ENCODE measurements at regions not wholly inside any gene's neighbourhood (a gene's known extent, or its start where the extent isn't known, plus 50 kb on each side); places are given as distances from the start of the nearest gene placed in this dataset.

GRCh38 chr14:49993565-49993964, 100.7 kb downstream of the ARF6 start:
- Mint-ChIP-seq H3K4me1 (ENCODE audit: low read depth) (peaks cover 37% of the 10 kb centered on the region), H3K36me3 (ENCODE audit: low read depth) (no peaks in the 10 kb centered on the region), H3K9me3 (ENCODE audit: low read depth) (no peaks in the 10 kb centered on the region), H3K27me3 (ENCODE audit: low read depth) (no peaks in the 10 kb centered on the region), H3K27ac (ENCODE audit: unreplicated experiment) (no peak overlapping the region), H3K4me3 (ENCODE audit: unreplicated experiment) (no peak overlapping the region)
- DNase-seq (ENCODE audit: low spot score) = no peak
- TF ChIP-seq, protein P1, sequence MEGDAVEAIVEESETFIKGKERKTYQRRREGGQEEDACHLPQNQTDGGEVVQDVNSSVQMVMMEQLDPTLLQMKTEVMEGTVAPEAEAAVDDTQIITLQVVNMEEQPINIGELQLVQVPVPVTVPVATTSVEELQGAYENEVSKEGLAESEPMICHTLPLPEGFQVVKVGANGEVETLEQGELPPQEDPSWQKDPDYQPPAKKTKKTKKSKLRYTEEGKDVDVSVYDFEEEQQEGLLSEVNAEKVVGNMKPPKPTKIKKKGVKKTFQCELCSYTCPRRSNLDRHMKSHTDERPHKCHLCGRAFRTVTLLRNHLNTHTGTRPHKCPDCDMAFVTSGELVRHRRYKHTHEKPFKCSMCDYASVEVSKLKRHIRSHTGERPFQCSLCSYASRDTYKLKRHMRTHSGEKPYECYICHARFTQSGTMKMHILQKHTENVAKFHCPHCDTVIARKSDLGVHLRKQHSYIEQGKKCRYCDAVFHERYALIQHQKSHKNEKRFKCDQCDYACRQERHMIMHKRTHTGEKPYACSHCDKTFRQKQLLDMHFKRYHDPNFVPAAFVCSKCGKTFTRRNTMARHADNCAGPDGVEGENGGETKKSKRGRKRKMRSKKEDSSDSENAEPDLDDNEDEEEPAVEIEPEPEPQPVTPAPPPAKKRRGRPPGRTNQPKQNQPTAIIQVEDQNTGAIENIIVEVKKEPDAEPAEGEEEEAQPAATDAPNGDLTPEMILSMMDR (IDR thresholded peaks at IDR 0.05) = no peak

DNA sequence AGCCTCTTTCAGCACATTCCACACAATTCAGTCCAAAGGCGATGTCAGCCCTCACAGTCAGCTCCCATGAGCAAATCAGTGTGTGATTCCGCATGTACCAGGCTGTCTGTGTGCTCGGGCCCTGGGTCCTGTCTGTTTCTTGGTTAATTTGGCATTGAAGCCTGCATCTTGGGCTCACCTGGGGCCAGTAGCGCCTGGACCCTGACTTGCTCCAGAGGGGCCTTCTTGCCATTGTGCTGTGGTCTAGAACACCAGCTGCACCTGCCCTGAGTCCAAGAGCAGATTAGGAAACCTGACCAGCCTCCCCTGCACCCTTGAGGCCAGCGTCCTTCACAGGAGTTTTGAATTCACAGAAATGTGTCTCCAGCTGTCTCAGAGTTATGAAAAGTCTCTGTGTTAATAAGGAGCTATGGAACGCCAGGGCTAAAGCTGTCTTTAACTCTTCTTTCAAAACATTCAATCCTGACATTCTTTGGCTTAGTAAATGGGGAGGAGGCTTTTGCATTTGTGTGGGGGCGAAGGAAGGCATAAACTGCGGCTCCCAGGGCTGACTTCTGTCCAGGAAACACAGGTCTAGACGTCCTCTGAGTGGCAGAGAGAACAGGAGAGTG, 102.2 kb downstream of the ARF6 start:
- TF ChIP-seq, protein P1 (IDR thresholded peaks at IDR 0.05) = no peak
- H3K36me3 Mint-ChIP-seq (ENCODE audit: low read depth) = no peaks in the 10 kb centered on the region
- no peak overlapping the region for H3K4me3 Mint-ChIP-seq (ENCODE audit: unreplicated experiment)
- H3K27ac Mint-ChIP-seq (ENCODE audit: unreplicated experiment) = peak overlapping the region; percentile 90
- DNase-seq (ENCODE audit: low spot score) = no peak
- peaks cover 51% of the 10 kb centered on the region for H3K4me1 Mint-ChIP-seq (ENCODE audit: low read depth)
- no peaks in the 10 kb centered on the region for H3K9me3 Mint-ChIP-seq (ENCODE audit: low read depth)
- no peaks in the 10 kb centered on the region for H3K27me3 Mint-ChIP-seq (ENCODE audit: low read depth)

- H3K4me1 Mint-ChIP-seq (ENCODE audit: low read depth) = peaks cover 74% of the 10 kb centered on the region
- no peak overlapping the region for H3K27ac Mint-ChIP-seq (ENCODE audit: unreplicated experiment)
Observed at GRCh38 chr14:49997991-49998390, 105.1 kb downstream of the ARF6 start.

DNA sequence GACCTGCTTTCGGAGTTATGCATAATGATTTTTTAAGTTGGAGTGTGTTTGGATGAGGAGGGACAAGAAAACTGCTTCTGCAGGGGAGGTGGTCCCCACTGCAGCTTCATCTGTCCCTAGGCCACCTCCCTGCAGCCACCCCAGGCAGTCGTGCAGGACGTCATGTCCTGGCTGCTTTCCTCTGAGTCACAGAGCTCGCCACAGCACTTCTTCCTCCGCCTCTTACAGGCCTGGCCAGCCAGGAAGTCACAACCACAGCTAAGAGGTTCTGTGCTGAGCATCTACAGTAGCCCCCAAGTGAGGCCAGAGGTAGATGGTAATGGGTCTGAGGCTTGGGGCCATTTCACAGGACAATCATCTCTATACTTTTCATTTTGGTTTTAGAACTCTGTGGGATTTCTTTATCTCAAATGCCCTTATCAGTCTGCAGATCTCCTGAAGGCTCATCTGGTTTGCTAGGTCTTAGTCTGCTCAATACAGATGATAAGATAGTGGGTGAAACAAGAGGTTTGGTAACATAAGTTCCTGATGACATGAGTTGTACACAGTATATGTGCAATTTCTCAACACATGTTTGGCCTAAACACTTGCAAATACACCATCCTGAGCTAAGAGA, 106.4 kb downstream of the ARF6 start:
- DNase-seq (ENCODE audit: low spot score) = no peak
- H3K4me1 Mint-ChIP-seq (ENCODE audit: low read depth) = peaks cover 78% of the 10 kb centered on the region
- TF ChIP-seq, protein P1 (IDR thresholded peaks at IDR 0.05) = no peak
- no peaks in the 10 kb centered on the region for H3K9me3 Mint-ChIP-seq (ENCODE audit: low read depth)
- no peaks in the 10 kb centered on the region for H3K36me3 Mint-ChIP-seq (ENCODE audit: low read depth)
- no peaks in the 10 kb centered on the region for H3K27me3 Mint-ChIP-seq (ENCODE audit: low read depth)
- peak overlapping the region; percentile 47 for H3K4me3 Mint-ChIP-seq (ENCODE audit: unreplicated experiment)
- peak overlapping the region; percentile 98 for H3K27ac Mint-ChIP-seq (ENCODE audit: unreplicated experiment)

More at GRCh38 chr14:49997991-49998390, 105.1 kb downstream of the ARF6 start:
- Mint-ChIP-seq H3K36me3 (ENCODE audit: low read depth) (no peaks in the 10 kb centered on the region), H3K9me3 (ENCODE audit: low read depth) (no peaks in the 10 kb centered on the region), H3K27me3 (ENCODE audit: low read depth) (no peaks in the 10 kb centered on the region), H3K4me3 (ENCODE audit: unreplicated experiment) (no peak overlapping the region)
- no peak for DNase-seq (ENCODE audit: low spot score)
- TF ChIP-seq, protein P1 (IDR thresholded peaks at IDR 0.05) = no peak

- Mint-ChIP-seq H3K27ac (ENCODE audit: unreplicated experiment) (peak overlapping the region; percentile 98), H3K27me3 (ENCODE audit: low read depth) (no peaks in the 10 kb centered on the region), H3K4me3 (ENCODE audit: unreplicated experiment) (peak overlapping the region; percentile 47), H3K36me3 (ENCODE audit: low read depth) (no peaks in the 10 kb centered on the region), H3K4me1 (ENCODE audit: low read depth) (peaks cover 71% of the 10 kb centered on the region), H3K9me3 (ENCODE audit: low read depth) (no peaks in the 10 kb centered on the region)
- TF ChIP-seq, protein P1 (IDR thresholded peaks at IDR 0.05) = no peak
- DNase-seq (ENCODE audit: low spot score) = no peak
Observed at GRCh38 chr14:49999826-50000379, 107.0 kb downstream of the ARF6 start.
